Heart left ventricle (tissue), 13 donors: ENCODE measurements at regions not wholly inside any gene's neighbourhood (a gene's known extent, or its start where the extent isn't known, plus 50 kb on each side); places are given as distances from the start of the nearest gene placed in this dataset.

Experiments used
- CTCF ChIP-seq, 12 donors: fragments of 200-600 bp; sonication (generic) in 4 of 12; IDR thresholded peaks; one replicate each; pipeline versions ENCODE4 v1.5.0 to v1.8.0; 2018 to 2022; ENCODE audit warnings: antibody characterized with exemption in 12 of 12, mild to moderate bottlenecking in 5 of 12
- POLR2A ChIP-seq, 2 donors: fragments of 450-650 bp; IDR thresholded peaks; one replicate each; pipeline ENCODE4 v1.6.1; 2017; ENCODE audit warnings: antibody characterized with exemption in 2 of 2, mild to moderate bottlenecking in 2 of 2, moderate library complexity in 2 of 2
- donor health status: ischemic (EF 13 %, LVEDD 7.1; RV severe dilation, severe dysfunction).
- donor health status: DM: no; HTN: yes; CAD: no.
- donor health status: DM: no; HTN: no; CAD: no.
- donor health status: ischemic (EF 25% LVEDD 6.9; RV normal size, moderate dysfunction).
- donor health status: ischemic (EF 25% LVEDD 5.7; RV mildly dilated, moderate dysfunction).
- donor health status: ischemic (EF 35%, LVEDD 5.7; RV mildly dilated, moderate dysfunction).
- donor health status: nonischemic (EF 11% LVEDD 7.7; RV severe dilation, severe dysfunction).
- donor health status: DM: yes; HTN: yes; CAD: no.
- donor health status: PGD.
- donor health status: ischemic (EF 29% LVEDD 5.4; RV normal size, mild dysfunction).
- donor health status: nonischemic (EF 23%, LVEDD 6.1; RV moderate dilation, normal function).

- TF ChIP-seq CTCF (IDR thresholded peaks at IDR 0.05) (no peak), POLR2A (IDR thresholded peaks at IDR 0.05) (no peak)
Measured at GRCh38 chr10:55551603-55552002, 750.6 kb upstream of the PCDH15 start.
